ENCODE measurements at regions not wholly inside any gene's neighbourhood (a gene's known extent, or its start where the extent isn't known, plus 50 kb on each side); places are given as distances from the start of the nearest gene placed in this dataset.

DNA sequence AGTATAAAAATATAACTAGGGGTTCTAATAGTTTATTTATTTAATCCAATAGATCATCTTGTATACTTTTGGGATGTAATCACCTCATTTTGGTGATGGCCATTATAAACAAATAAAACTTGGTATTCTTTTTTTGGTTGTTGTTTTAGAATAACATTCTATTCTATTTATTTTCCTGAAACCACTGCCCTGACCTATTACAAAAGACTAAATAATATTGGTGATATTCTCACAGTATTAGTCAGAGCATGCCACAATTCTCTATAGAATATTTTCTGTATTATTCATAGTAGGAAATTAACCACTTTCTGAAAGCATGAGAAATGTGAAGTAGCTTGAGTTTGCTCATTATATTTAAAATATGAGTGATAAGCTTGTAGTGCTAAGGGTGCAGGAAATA is 54.1 kb upstream of the LRRC7 start:
- DNase-seq (ENCODE audit: low spot score), result no peak
